Activated CD4-positive, alpha-beta T cell treated with anti-CD3 and anti-CD28 coated beads for 48 hours (primary cell): ENCODE measurements at regions not wholly inside any gene's neighbourhood (a gene's known extent, or its start where the extent isn't known, plus 50 kb on each side); places are given as distances from the start of the nearest gene placed in this dataset.

Source experiments
- DNase-seq: peaks from one replicate; pipeline ENCODE4 v3.0.0-alpha.2; 2020

DNA sequence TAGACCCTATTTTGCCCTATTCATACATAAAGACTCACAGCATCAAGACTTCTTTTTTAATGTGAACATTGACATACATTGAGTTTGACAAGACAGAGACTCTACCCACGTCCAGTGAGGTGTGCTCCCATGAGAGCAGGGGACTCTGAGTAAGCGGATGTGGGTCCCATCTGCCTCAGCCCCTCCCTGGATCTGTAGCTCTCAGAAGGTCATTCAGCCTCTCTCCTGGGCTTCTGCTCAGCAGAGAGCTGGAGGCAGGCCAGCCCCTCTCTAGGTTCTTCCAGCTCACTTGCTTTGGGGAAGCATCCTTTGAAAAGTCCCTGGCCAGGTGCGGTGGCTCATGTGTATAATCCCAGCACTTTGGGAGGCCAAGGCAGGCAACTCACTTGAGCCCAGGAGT, 146.9 kb upstream of the ZMIZ1 start:
- DNase-seq: no peak

GRCh38 chr10:78923647-78924318, 145.0 kb upstream of the ZMIZ1 start:
- no peak for DNase-seq

GRCh38 chr10:78924319-78925003, 144.3 kb upstream of the ZMIZ1 start:
- no peak for DNase-seq

GRCh38 chr10:78925275-78925674, 143.5 kb upstream of the ZMIZ1 start:
- no peak for DNase-seq

DNA sequence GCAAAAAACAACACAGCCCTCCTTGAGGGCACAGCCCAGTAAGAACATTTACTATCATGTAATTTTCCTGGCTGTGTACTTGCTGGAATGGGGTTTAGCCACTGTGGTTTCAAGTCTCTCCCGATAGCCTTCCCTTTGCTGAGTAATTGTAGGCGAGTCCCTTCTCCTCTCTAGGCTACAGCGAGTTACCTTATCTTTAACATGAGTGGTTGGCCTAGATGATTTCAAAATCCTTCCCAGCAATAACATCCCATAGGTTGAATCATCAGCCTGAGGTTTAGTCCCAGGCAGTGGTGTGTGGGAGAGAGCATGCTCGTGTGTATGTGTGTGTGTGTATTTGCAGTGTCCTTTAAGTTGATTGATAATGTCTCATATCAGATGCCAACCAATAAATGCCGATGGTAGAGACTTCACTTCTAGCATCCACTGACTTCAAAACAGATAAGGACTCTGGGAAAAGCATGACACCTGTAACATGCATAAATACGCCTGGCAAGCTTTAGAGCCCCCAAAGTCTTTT, 142.9 kb upstream of the ZMIZ1 start:
- no peak for DNase-seq

GRCh38 chr10:78927257-78927995, 141.3 kb upstream of the ZMIZ1 start:
- DNase-seq: no peak

- no peak for DNase-seq
Observed at GRCh38 chr10:78928330-78928729, 140.4 kb upstream of the ZMIZ1 start.

DNA sequence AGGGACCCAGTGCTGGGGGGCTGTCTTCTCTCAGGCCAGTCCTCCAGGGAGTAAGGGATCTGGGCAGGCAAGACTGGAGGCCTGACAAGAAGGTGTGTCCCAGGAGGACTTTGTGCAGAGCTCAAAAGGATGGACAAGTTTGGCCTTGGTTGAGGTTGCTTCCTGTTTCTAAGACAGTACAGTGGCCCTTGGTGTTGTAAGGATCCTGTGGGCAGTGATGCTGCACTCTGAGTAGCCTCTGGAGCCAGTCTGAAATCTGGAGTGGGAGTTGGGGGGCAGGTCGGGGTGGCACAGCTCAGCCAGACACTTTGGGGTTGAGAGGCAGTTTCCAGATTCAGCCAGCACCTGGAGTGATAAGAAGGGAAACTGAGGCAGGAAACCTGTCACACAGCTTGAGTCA, 139.2 kb upstream of the ZMIZ1 start:
- DNase-seq: no peak

DNA sequence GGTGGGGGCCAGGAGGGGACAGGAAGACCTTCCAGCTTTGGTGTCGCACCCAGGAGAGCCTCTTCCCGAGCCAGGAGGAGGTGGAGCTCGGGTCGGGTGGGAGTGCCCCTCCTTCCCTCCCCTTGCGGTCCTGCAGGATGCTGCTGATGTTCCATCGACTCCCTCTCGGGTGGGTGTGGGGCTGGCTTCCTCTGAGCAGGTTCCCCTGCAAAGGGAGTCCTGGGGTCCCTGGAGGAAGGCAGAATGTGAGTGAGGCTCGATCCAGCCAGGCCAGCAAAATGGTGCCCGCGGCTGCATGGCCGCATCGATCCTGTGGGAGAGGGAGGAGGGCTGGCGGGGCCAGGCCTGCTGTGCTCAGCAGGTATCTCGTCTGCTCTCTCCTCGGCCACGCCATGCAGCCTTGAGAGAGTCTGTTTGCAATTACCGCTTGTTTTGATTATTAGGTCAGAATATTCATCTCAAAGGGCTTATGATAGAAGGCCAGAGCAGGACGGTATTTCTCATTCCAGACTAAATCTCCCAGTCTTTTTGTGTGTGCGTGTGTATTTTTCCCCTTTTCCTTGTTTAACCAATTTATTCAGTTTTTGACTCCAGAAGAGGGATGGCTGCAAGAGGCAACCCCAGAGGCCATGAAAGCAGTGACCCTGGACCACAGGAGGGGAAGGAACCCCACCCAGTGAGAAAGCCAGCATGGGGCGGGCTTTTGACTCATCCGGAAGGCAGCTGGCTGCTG, 137.3 kb upstream of the ZMIZ1 start:
- DNase-seq: no peak

DNA sequence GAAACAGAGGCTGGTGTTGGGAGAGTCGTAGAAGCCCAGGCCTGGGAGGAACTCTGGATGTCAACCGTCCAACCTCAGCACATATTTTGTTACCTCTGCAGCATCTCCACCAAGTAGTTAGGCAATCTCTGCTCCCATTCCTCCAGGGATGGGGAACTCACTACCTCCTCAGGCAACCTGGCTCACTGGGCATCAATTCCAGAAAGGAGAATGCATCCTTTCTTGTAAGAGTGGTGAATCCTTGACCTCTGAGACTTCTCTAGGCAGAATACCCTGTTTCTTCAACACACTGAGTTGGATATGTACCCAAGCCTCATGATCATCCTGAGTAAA, 136.7 kb upstream of the ZMIZ1 start:
- no peak for DNase-seq

DNA sequence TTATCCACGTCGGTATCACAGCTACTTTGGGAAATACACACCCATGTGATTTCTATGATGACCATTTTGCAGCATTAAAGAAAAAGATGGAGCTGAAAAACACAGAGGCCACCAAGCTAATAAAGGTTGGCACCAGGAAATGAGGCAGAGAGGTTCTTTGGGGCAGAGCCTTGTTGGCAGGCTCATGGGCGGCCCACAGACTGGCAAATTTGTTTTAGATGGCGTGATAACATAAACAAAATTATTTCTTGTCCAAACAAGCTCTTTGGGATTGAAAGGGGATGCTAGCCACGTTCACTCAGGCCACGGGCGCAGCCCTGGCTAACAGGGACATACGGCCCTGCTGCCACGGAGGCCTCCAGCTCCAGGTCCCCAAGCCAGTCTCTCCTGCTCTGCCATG, 135.9 kb upstream of the ZMIZ1 start:
- no peak for DNase-seq

DNA sequence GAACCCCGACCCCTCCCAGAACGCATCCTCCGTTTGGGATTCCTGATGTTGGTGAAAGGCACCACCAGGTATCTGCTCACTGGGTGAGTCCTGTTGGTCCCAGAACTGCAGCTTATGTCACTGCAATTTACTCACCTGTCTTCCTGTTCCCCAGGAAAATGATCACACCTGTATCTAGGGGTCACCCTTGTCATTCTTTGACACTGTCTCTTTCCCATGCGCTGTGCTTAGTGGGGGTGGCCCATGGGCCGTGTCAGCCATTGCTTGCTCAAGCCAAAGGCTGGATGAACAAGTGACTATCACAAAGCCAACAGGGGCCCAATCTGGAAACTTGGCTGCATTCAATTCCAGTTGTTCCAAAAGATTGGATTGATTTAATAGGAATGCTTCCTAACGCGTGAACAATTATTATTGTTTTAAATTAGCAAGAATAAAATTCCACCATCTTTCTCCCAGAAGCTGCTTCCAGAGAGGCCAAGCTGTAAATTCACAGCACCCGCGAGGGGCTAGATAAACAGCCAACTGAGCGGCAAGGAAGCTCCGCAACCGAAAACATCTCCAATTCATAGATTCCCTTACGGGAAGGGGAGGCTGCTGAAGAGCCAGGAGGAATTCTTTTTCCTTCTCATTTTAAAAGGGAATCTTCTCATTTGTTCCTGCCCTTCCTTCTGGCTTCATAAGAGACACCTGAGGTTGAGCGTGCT, 134.8 kb upstream of the ZMIZ1 start:
- no peak for DNase-seq

DNA sequence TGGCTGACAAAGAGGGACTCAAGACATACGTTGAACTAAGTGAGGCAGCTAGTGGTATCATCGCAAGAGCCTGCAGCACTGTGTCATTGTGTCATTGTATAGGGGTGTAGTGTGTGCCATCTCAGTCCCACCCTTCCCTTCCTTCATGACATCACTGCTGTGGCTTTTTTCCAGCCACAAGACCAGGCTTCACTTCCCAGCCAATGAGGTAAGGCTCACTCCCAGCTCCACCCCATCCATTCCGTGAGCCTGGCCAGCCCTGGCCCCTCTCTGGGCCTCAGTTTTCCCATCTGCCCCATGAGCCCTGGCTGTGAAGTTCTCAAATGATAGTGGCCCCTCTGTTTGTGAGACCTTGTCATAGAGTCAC, 134.3 kb upstream of the ZMIZ1 start:
- DNase-seq: no peak

GRCh38 chr10:78934994-78935602, 133.7 kb upstream of the ZMIZ1 start:
- DNase-seq: no peak

DNA sequence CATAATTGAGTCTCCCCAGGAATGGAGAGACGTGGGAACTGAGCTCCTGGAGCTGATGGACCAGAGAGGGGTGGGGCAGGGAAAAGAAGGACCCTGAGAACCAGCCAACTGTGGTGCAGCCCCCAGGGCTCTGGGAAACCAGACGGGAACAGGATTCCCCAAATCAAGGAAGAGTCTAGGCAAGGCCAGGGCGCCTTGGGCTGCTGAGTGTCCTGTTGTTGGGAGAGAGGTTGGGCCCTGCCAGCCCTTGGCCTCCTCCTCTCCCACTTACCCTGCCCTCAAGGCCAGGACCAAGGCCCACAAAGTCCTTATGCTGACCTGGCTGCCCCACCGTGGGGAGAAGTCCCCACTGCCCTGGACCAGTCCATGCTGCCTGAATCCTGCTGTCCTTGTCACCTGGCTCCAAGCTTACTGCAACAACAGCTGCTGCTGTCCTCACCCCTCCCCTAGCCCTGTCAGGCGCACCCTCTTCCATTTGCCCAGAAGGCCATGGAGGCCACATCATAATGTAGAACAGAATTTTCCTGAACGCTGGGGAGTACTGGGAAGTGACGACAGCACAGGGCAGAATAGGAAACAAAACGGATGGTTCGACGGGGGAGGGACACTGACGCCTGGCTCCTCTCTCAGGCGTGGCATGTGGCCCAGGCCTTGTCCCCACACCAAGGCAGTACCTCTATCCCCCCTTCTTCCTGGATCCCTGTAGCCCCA, 132.9 kb upstream of the ZMIZ1 start:
- DNase-seq: no peak

DNA sequence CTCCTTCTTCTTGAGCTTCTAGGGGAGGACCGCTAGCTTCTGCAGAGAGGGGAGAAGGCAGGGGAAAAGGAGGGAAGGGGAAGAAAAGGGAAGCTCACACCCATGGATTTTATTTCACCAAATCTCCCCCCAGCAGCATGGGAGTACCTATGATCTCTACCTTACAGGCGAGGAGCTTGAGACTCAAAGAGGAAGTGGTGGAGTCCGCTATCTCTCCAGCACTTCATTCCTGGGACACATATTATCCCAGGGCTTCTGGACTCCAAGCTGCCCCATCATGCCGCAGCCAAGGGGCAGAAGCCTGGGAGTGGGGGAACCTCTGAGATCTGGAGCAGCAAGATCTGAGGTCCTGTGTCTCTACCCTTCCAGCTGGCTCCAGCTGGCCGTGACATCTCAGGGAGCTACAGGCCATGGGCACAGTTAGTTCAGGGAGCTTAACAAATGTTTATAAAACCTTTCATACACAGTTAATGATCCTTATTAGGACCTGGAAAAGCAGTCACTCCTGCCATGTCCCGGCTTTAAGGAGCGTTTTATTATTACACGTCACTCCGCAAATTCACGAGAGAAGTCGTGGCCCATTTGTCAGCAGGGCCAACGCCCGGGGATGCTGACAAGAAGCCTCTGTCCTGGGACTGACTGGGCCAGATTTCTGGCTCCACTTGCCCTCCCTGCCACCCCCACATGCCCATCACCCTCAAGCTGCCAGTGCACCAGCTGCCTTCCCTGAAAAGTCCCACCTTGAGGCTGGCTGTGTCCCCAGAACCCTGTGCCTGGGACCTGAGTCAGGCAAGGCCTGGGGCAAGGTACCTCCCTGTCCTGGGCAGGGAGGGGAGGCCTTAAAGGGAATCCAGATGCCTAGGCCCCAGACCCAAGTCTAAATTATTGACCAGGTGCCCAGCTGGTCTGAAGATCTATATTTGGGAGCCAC, 132.1 kb upstream of the ZMIZ1 start:
- DNase-seq: no peak

DNA sequence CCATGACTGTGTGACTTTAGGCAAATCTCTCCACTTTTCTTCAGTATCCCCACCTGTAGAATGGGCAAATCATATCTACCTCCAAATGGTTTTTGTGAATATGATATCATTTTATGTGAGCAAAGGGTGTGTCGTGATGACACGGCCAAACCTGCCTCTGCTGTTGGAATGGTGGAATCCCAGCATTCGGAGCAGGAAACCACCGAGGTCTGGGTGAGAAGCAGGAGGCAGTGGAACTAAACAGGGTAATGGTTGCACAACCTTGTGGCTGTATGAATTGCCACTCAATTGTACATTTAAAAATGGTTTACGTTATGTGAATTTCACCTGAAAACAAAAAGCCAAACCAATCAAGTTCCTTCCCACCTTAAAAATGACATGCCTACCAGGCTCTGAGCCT, 131.4 kb upstream of the ZMIZ1 start:
- no peak for DNase-seq

DNA sequence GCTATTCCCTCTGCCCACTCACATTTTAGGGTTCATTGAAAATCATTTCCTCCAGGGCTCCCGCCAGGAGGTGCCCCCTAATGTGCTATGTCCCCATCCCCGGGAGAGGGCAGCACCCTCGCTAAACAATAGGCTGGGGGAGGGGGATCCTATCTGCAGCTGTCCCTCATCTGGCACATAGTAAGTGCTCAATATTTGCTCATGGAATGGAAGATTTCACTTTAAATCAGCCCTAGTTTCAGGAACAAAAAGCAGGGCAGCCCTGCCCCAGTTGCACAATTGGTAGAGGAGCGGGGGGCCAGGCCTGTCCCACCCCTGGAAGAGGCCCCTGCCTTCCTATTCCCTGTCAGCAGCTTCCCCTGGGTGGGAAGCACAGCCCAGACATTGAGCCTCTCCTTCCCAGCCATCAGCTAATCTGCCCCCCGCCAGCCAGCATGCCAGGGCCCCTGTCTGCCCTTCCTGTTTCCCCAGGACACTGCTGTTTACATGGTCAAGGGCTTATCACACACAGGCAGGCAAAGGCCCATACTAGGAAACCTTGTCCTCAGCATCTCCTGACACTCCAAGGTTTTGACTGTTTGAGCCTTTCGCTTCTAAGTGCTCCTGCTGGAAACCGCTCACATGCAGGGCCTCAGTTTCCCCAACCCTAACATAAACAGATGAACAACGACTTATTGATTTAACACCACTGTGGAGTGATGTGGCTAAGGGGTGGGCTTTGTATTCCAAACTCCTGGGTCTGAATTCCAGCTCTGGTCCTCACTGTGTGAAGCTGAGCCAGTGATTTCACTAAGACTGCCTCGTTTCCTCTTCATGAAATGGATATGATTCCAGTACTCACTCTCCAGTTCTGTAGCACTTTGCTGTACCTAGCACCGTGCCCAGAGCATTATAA, 130.7 kb upstream of the ZMIZ1 start:
- DNase-seq: peak; percentile 22
